Medulla oblongata (tissue), 1 donor: ENCODE measurements at regions not wholly inside any gene's neighbourhood (a gene's known extent, or its start where the extent isn't known, plus 50 kb on each side); places are given as distances from the start of the nearest gene placed in this dataset.
"Not testable (repeated sequence)": the region's sequence is repeated elsewhere in the genome, so short reads cannot be mapped to it uniquely, and the experiment has no call there.

ENCODE experiments used
- DNase-seq: peaks from one replicate; pipeline ENCODE4 v3.0.0-alpha.2; 2015; ENCODE audit errors: extremely low spot score

DNA sequence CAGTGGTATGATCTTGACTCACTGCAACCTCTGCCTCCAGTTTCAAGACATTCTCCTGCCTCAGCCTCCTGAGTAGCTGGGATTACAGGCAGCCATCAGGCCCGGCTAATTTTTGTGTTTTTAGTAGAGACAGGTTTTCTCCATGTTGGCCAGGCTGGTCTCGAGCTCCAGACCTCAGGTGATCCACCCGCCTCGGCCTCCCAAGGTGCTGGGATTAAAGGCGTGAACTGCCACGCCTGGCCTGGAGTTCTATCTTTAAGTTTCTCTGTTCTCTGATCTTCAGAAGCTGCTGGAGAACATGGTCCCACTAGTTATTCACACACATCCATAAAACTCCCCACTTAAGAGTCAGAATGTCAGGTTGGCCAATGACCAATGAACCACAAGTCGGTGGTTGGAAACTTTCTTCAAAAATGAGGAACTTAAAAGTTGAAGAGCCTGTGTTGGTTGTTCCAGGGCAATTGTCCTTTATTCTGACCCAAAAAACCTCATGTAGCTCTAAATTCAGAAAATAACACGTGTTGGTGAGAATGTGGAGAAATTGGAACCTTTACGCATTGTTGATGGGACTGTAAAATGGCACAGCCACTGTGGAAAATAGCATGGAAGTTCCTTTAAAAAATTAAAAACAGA, 55.9 kb upstream of the PIK3CB start:
- peak; percentile 62 for DNase-seq

GRCh38 chr3:138889792-138890191, 55.1 kb upstream of the PIK3CB start:
- no peak for DNase-seq

GRCh38 chr3:138888560-138888959, 53.8 kb upstream of the PIK3CB start:
- no peak for DNase-seq

DNA sequence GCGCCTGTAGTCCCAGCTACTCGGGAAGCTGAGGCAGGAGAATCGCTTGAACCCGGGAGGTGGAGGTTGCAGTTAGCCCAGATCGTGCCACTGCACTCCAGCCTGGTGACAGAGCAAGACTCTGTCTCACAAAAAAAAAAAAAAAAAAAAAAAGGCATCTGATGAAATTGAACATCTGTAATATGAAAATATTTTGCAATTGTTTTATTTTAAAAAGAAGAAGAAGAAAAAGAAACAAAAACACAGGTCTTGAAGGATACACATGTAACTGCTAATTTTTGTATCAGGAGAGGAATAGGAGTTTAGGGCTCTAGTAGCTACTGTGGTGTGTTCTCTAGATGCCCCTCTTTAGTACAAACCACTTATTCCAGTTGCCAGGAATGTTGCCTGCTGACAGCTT, 51.4 kb upstream of the PIK3CB start:
- not testable (repeated sequence) for DNase-seq
